Activated naive CD8-positive, alpha-beta T cell treated with anti-CD3 and anti-CD28 coated beads, Interleukin-2, amount 50 U/mL, for 24 hours (primary cell): ENCODE measurements at regions not wholly inside any gene's neighbourhood (a gene's known extent, or its start where the extent isn't known, plus 50 kb on each side); places are given as distances from the start of the nearest gene placed in this dataset.
"Not testable (repeated sequence)": the region's sequence is repeated elsewhere in the genome, so short reads cannot be mapped to it uniquely, and the experiment has no call there.

Experiments
- ATAC-seq: fragments of 150-1000 bp; cut with Tn5 transposase; one replicate; pipeline ENCODE4 v1.10.0; 2021
- DNase-seq: peaks from one replicate; pipeline ENCODE4 v3.0.0; 2021
- H3K27ac Mint-ChIP-seq: one replicate; pipeline ENCODE4 v1.8.0; 2021; ENCODE audit warnings: mild to moderate bottlenecking, mixed read lengths
- H3K27me3 Mint-ChIP-seq: one replicate; pipeline ENCODE4 v1.8.0; 2021; ENCODE audit warnings: mixed read lengths
- H3K36me3 Mint-ChIP-seq: one replicate; pipeline ENCODE4 v1.8.0; 2021; ENCODE audit warnings: low read depth, mixed read lengths
- H3K4me1 Mint-ChIP-seq: one replicate; pipeline ENCODE4 v1.8.0; 2021; ENCODE audit warnings: mixed read lengths
- H3K4me3 Mint-ChIP-seq: one replicate; pipeline ENCODE4 v1.8.0; 2021; ENCODE audit warnings: mild to moderate bottlenecking, moderate library complexity, mixed read lengths
- H3K9me3 Mint-ChIP-seq: one replicate; pipeline ENCODE4 v1.8.0; 2021; ENCODE audit warnings: mixed read lengths

GRCh38 chr10:81644485-81644884 is 230.5 kb upstream of the NRG3 start:
- H3K4me1 Mint-ChIP-seq, H3K36me3 Mint-ChIP-seq, H3K27me3 Mint-ChIP-seq, ATAC-seq, H3K9me3 Mint-ChIP-seq, DNase-seq, H3K27ac Mint-ChIP-seq, H3K4me3 Mint-ChIP-seq: not testable (repeated sequence)

GRCh38 chr10:81655986-81656385 is 219.0 kb upstream of the NRG3 start:
- ATAC-seq (no peak), DNase-seq (no peak)
- Mint-ChIP-seq H3K27me3 (no peaks in the 10 kb centered on the region), H3K4me3 (no peak overlapping the region), H3K36me3 (no peaks in the 10 kb centered on the region), H3K27ac (no peak overlapping the region), H3K9me3 (peaks cover 25% of the 10 kb centered on the region), H3K4me1 (no peaks in the 10 kb centered on the region)

- ATAC-seq (no peak), DNase-seq (no peak)
- no peaks in the 10 kb centered on the region for H3K4me1 Mint-ChIP-seq
- H3K36me3 Mint-ChIP-seq, result no peaks in the 10 kb centered on the region
- H3K9me3 Mint-ChIP-seq, result peaks cover 3% of the 10 kb centered on the region
- H3K4me3 Mint-ChIP-seq, result no peak overlapping the region
- H3K27ac Mint-ChIP-seq, result no peak overlapping the region
- no peaks in the 10 kb centered on the region for H3K27me3 Mint-ChIP-seq
Observed at GRCh38 chr10:81662837-81663236, 212.2 kb upstream of the NRG3 start.

GRCh38 chr10:81664800-81665199 is 210.2 kb upstream of the NRG3 start:
- H3K27ac Mint-ChIP-seq, H3K36me3 Mint-ChIP-seq, H3K4me3 Mint-ChIP-seq, H3K9me3 Mint-ChIP-seq, ATAC-seq, H3K4me1 Mint-ChIP-seq, H3K27me3 Mint-ChIP-seq, DNase-seq: not testable (repeated sequence)

- Mint-ChIP-seq H3K27ac (no peak overlapping the region), H3K27me3 (no peaks in the 10 kb centered on the region), H3K9me3 (peaks cover 3% of the 10 kb centered on the region), H3K4me3 (no peak overlapping the region), H3K36me3 (no peaks in the 10 kb centered on the region), H3K4me1 (no peaks in the 10 kb centered on the region)
- DNase-seq (no peak), ATAC-seq (no peak)
Observed at GRCh38 chr10:81674941-81675340, 200.1 kb upstream of the NRG3 start.

GRCh38 chr10:81679291-81679690 is 195.7 kb upstream of the NRG3 start:
- no peak overlapping the region for H3K27ac Mint-ChIP-seq
- no peaks in the 10 kb centered on the region for H3K27me3 Mint-ChIP-seq
- no peaks in the 10 kb centered on the region for H3K36me3 Mint-ChIP-seq
- no peak overlapping the region for H3K4me3 Mint-ChIP-seq
- no peaks in the 10 kb centered on the region for H3K4me1 Mint-ChIP-seq
- no peaks in the 10 kb centered on the region for H3K9me3 Mint-ChIP-seq
- DNase-seq, result no peak
- ATAC-seq, result no peak

GRCh38 chr10:81680359-81680758 is 194.6 kb upstream of the NRG3 start:
- Mint-ChIP-seq H3K9me3 (no peaks in the 10 kb centered on the region), H3K27ac (no peak overlapping the region), H3K4me1 (no peaks in the 10 kb centered on the region), H3K27me3 (no peaks in the 10 kb centered on the region), H3K4me3 (no peak overlapping the region), H3K36me3 (no peaks in the 10 kb centered on the region)
- no peak for ATAC-seq
- DNase-seq, result no peak

GRCh38 chr10:81688459-81688858 is 186.5 kb upstream of the NRG3 start:
- no peaks in the 10 kb centered on the region for H3K4me1 Mint-ChIP-seq
- H3K36me3 Mint-ChIP-seq, result no peaks in the 10 kb centered on the region
- no peaks in the 10 kb centered on the region for H3K27me3 Mint-ChIP-seq
- no peak overlapping the region for H3K27ac Mint-ChIP-seq
- ATAC-seq (no peak), DNase-seq (no peak)
- no peaks in the 10 kb centered on the region for H3K9me3 Mint-ChIP-seq
- no peak overlapping the region for H3K4me3 Mint-ChIP-seq

GRCh38 chr10:81696609-81697388 is 178.2 kb upstream of the NRG3 start:
- H3K4me3 Mint-ChIP-seq, result no peak overlapping the region
- no peaks in the 10 kb centered on the region for H3K4me1 Mint-ChIP-seq
- peaks cover 31% of the 10 kb centered on the region for H3K9me3 Mint-ChIP-seq
- no peaks in the 10 kb centered on the region for H3K27me3 Mint-ChIP-seq
- DNase-seq (no peak), ATAC-seq (no peak)
- no peaks in the 10 kb centered on the region for H3K36me3 Mint-ChIP-seq
- no peak overlapping the region for H3K27ac Mint-ChIP-seq

- DNase-seq (no peak), ATAC-seq (no peak)
- H3K4me3 Mint-ChIP-seq, result no peak overlapping the region
- H3K36me3 Mint-ChIP-seq, result no peaks in the 10 kb centered on the region
- no peak overlapping the region for H3K27ac Mint-ChIP-seq
- peaks cover 14% of the 10 kb centered on the region for H3K9me3 Mint-ChIP-seq
- peaks cover 10% of the 10 kb centered on the region for H3K4me1 Mint-ChIP-seq
- H3K27me3 Mint-ChIP-seq, result no peaks in the 10 kb centered on the region
Observed at GRCh38 chr10:81704596-81704995, 170.4 kb upstream of the NRG3 start.

- no peaks in the 10 kb centered on the region for H3K27me3 Mint-ChIP-seq
- DNase-seq, result no peak
- H3K9me3 Mint-ChIP-seq, result peaks cover 4% of the 10 kb centered on the region
- peaks cover 10% of the 10 kb centered on the region for H3K4me1 Mint-ChIP-seq
- ATAC-seq, result no peak
- no peaks in the 10 kb centered on the region for H3K36me3 Mint-ChIP-seq
- H3K4me3 Mint-ChIP-seq, result no peak overlapping the region
- H3K27ac Mint-ChIP-seq, result peak overlapping the region; percentile 57
Observed at GRCh38 chr10:81708416-81708815, 166.6 kb upstream of the NRG3 start.

- no peaks in the 10 kb centered on the region for H3K27me3 Mint-ChIP-seq
- H3K4me1 Mint-ChIP-seq, result peaks cover 10% of the 10 kb centered on the region
- peak overlapping the region; percentile 59 for H3K27ac Mint-ChIP-seq
- DNase-seq (no peak), ATAC-seq (peak; percentile 94)
- H3K9me3 Mint-ChIP-seq, result peaks cover 4% of the 10 kb centered on the region
- H3K36me3 Mint-ChIP-seq, result no peaks in the 10 kb centered on the region
- no peak overlapping the region for H3K4me3 Mint-ChIP-seq
Observed at GRCh38 chr10:81708929-81709328, 166.1 kb upstream of the NRG3 start.

- H3K9me3 Mint-ChIP-seq, result peaks cover 4% of the 10 kb centered on the region
Observed at GRCh38 chr10:81722399-81722798, 152.6 kb upstream of the NRG3 start.

GRCh38 chr10:81724431-81724830 is 150.6 kb upstream of the NRG3 start:
- ATAC-seq, result no peak
- no peaks in the 10 kb centered on the region for H3K36me3 Mint-ChIP-seq
- H3K27ac Mint-ChIP-seq, result peak overlapping the region; percentile 65
- H3K9me3 Mint-ChIP-seq, result peaks cover 4% of the 10 kb centered on the region
- no peaks in the 10 kb centered on the region for H3K27me3 Mint-ChIP-seq
- no peak for DNase-seq
- H3K4me1 Mint-ChIP-seq, result peaks cover 18% of the 10 kb centered on the region
- no peak overlapping the region for H3K4me3 Mint-ChIP-seq

More at GRCh38 chr10:81722399-81722798, 152.6 kb upstream of the NRG3 start:
- Mint-ChIP-seq H3K4me1 (peaks cover 16% of the 10 kb centered on the region), H3K27ac (no peak overlapping the region), H3K36me3 (no peaks in the 10 kb centered on the region), H3K4me3 (no peak overlapping the region), H3K27me3 (no peaks in the 10 kb centered on the region)
- DNase-seq (no peak), ATAC-seq (no peak)

- H3K36me3 Mint-ChIP-seq, result no peaks in the 10 kb centered on the region
- peaks cover 4% of the 10 kb centered on the region for H3K9me3 Mint-ChIP-seq
- DNase-seq (no peak), ATAC-seq (no peak)
- H3K4me3 Mint-ChIP-seq, result no peak overlapping the region
- H3K27ac Mint-ChIP-seq, result no peak overlapping the region
- H3K4me1 Mint-ChIP-seq, result peaks cover 18% of the 10 kb centered on the region
- no peaks in the 10 kb centered on the region for H3K27me3 Mint-ChIP-seq
Observed at GRCh38 chr10:81725851-81726250, 149.1 kb upstream of the NRG3 start.

GRCh38 chr10:81728692-81729091 is 146.3 kb upstream of the NRG3 start:
- no peaks in the 10 kb centered on the region for H3K27me3 Mint-ChIP-seq
- ATAC-seq (no peak), DNase-seq (no peak)
- H3K27ac Mint-ChIP-seq, result no peak overlapping the region
- H3K4me1 Mint-ChIP-seq, result peaks cover 16% of the 10 kb centered on the region
- no peak overlapping the region for H3K4me3 Mint-ChIP-seq
- H3K9me3 Mint-ChIP-seq, result no peaks in the 10 kb centered on the region
- no peaks in the 10 kb centered on the region for H3K36me3 Mint-ChIP-seq
